ENCODE measurements at regions not wholly inside any gene's neighbourhood (a gene's known extent, or its start where the extent isn't known, plus 50 kb on each side); places are given as distances from the start of the nearest gene placed in this dataset.
"Not testable (repeated sequence)": the region's sequence is repeated elsewhere in the genome, so short reads cannot be mapped to it uniquely, and the experiment has no call there.

DNA sequence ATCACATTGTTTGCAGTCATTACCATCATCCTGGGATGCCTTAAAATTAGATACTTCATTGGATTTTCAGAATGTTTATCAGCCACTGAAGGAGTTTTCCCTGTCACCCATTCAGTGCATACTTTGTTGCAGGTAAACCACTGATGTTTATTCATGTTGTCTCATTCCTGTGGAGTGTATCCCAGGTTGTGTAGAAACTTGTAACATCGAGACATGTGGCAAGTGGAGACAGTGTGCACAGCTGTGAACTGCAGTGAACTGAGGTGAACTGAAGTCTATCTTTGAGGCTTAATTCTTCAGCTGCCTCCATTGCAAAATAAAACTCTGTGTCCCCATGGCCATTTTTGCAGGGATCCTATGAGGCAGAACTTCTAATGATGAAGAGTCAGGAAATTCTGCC lies 2911.4 kb downstream of the RPIA start:
- DNase-seq; H3K27ac ChIP-seq (ENCODE audit: insufficient read depth, low read length, poor library complexity, severe bottlenecking); H3K4me3 ChIP-seq (ENCODE audit: insufficient read depth, low read depth, low read length, poor library complexity, severe bottlenecking); H3K4me1 ChIP-seq (ENCODE audit: control insufficient read depth, insufficient read depth, low read length, poor library complexity, severe bottlenecking); H3K27me3 ChIP-seq (replicated peaks; ENCODE audit: control insufficient read depth, insufficient read depth, low read length, poor library complexity, severe bottlenecking); H3K36me3 ChIP-seq (ENCODE audit: control insufficient read depth, insufficient read depth, low read length); H3K9me3 ChIP-seq (ENCODE audit: control insufficient read depth, low read length): not testable (repeated sequence)

DNA sequence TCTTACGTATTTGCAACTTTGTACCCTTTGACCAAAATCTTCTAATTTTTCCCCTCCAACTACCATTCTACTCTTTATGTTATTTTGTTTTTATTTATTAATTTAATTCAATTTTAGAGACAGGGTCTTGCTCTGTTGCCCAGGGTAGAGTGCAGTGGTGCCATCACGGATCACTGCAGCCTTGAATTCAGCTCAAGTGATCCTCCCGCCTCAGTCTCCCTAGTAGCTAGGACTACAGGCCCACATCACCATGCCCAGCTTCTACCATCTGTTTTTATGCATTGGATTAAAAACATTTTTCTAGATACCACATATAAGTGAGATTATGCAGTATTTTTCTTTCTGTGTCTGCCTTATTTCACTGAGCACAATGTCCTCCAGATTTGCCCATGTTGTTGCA lies 2912.5 kb downstream of the RPIA start:
- H3K36me3 ChIP-seq (ENCODE audit: control insufficient read depth, insufficient read depth, low read length); H3K27me3 ChIP-seq (replicated peaks; ENCODE audit: control insufficient read depth, insufficient read depth, low read length, poor library complexity, severe bottlenecking); DNase-seq; H3K4me1 ChIP-seq (ENCODE audit: control insufficient read depth, insufficient read depth, low read length, poor library complexity, severe bottlenecking); H3K9me3 ChIP-seq (ENCODE audit: control insufficient read depth, low read length); H3K4me3 ChIP-seq (ENCODE audit: insufficient read depth, low read depth, low read length, poor library complexity, severe bottlenecking); H3K27ac ChIP-seq (ENCODE audit: insufficient read depth, low read length, poor library complexity, severe bottlenecking): not testable (repeated sequence)

DNA sequence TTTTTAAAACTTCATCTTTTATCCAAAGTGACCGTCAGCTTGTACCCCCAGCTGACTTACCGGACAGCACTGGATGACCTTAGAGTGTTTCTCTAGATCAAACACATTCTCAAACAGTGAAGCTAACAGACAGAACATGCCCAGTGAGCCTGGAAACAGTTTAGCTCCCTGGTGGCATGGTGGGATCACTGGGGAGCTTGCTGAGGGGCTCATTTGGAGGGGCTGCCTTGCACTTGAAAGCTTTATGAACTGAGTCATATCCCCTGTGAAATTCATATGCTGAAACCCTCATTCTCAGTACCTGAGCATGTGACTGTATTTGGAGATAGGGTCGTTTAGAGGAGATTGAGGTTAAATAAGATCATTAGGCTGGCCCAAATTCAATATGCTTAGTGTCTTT lies 2913.2 kb downstream of the RPIA start:
- H3K27ac ChIP-seq (ENCODE audit: insufficient read depth, low read length, poor library complexity, severe bottlenecking); DNase-seq; H3K36me3 ChIP-seq (ENCODE audit: control insufficient read depth, insufficient read depth, low read length); H3K4me1 ChIP-seq (ENCODE audit: control insufficient read depth, insufficient read depth, low read length, poor library complexity, severe bottlenecking); H3K27me3 ChIP-seq (replicated peaks; ENCODE audit: control insufficient read depth, insufficient read depth, low read length, poor library complexity, severe bottlenecking); H3K9me3 ChIP-seq (ENCODE audit: control insufficient read depth, low read length); H3K4me3 ChIP-seq (ENCODE audit: insufficient read depth, low read depth, low read length, poor library complexity, severe bottlenecking): not testable (repeated sequence)

DNA sequence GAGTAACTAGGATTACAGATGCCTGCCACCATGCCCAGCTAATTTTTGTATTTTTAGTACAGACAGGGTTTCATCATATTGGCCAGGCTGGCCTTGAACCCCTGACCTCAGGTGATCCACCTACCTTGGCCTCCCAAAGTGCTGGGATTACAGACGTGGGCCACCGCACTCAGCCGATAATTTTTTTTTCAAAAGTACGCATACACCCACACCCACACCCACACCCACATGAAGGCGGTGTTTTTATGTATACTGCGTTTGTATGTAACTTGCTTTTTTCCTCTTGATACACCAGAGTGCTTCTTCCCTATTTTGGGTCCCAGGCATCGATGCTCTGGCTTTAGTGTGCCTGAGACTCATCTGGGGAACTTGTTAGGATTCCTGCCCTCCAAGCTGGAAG lies 2932.3 kb downstream of the RPIA start:
- H3K27ac ChIP-seq (ENCODE audit: insufficient read depth, low read length, poor library complexity, severe bottlenecking); H3K4me1 ChIP-seq (ENCODE audit: control insufficient read depth, insufficient read depth, low read length, poor library complexity, severe bottlenecking); H3K4me3 ChIP-seq (ENCODE audit: insufficient read depth, low read depth, low read length, poor library complexity, severe bottlenecking); DNase-seq; H3K27me3 ChIP-seq (replicated peaks; ENCODE audit: control insufficient read depth, insufficient read depth, low read length, poor library complexity, severe bottlenecking); H3K9me3 ChIP-seq (ENCODE audit: control insufficient read depth, low read length); H3K36me3 ChIP-seq (ENCODE audit: control insufficient read depth, insufficient read depth, low read length): not testable (repeated sequence)

DNA sequence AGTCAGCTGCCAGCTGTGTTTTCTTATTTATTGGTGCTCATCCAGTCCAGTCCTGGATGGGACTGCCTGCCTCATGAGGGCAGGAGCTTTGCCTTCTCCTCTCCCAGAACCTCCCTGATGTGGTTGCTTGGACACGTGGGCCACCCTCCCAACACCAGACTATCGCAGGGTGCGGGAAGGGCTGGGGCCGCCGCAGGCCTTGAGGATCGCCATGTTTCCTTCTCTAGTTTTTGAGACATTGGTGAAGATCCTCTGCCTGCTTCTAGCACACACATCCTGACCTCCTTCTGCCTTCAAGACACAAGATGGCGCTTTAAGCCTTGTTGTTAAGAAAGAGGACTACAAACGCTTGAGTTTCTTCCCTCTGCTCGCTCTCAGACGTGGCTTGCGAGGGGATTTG lies 2937.0 kb downstream of the RPIA start:
- not testable (repeated sequence) for H3K9me3 ChIP-seq (ENCODE audit: control insufficient read depth, low read length); H3K4me3 ChIP-seq (ENCODE audit: insufficient read depth, low read depth, low read length, poor library complexity, severe bottlenecking); H3K36me3 ChIP-seq (ENCODE audit: control insufficient read depth, insufficient read depth, low read length); H3K4me1 ChIP-seq (ENCODE audit: control insufficient read depth, insufficient read depth, low read length, poor library complexity, severe bottlenecking); H3K27ac ChIP-seq (ENCODE audit: insufficient read depth, low read length, poor library complexity, severe bottlenecking); DNase-seq; H3K27me3 ChIP-seq (replicated peaks; ENCODE audit: control insufficient read depth, insufficient read depth, low read length, poor library complexity, severe bottlenecking)

DNA sequence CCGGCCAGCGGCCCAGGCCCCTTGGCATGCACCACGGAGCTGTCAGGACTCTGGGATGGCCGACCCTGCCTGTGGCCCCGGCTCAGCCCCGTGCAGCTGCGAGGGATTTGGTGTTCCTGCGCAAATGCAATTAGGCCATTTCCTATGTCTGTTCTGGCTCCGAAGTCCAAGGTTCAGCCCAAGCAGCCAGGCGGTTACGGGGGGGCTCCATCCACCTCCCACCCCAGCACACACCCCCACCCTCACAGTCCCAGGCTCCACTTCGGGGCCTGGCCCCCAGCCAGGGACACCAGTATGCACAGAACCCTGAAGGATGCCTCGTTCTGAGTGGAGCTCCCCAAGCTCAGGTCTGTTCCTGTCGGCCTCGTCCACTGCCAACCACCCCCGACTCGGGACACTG lies 2965.7 kb downstream of the RPIA start:
- not testable (repeated sequence) for H3K27ac ChIP-seq (ENCODE audit: insufficient read depth, low read length, poor library complexity, severe bottlenecking); H3K4me3 ChIP-seq (ENCODE audit: insufficient read depth, low read depth, low read length, poor library complexity, severe bottlenecking); H3K9me3 ChIP-seq (ENCODE audit: control insufficient read depth, low read length); DNase-seq; H3K36me3 ChIP-seq (ENCODE audit: control insufficient read depth, insufficient read depth, low read length); H3K4me1 ChIP-seq (ENCODE audit: control insufficient read depth, insufficient read depth, low read length, poor library complexity, severe bottlenecking); H3K27me3 ChIP-seq (replicated peaks; ENCODE audit: control insufficient read depth, insufficient read depth, low read length, poor library complexity, severe bottlenecking)

DNA sequence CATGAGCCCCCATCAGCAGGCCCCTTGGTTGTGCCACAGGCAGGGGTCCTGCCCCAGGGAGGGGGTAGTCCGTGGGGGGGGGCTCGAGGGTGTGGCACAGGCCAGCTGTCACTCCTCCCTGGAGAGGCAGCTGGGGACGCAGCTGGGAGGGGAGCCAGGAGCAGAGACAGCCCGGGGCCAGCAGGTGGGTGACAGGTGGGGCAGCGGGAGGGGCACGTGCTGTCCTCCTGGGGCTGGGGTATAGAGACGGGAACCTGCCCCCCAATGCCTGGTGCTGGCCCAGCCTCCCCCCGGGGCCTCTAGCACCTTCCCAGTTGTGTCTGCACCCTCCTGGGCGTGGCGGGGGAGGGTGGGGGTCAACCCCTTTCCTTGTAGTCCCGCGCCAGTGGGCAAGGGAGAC lies 2966.9 kb downstream of the RPIA start:
- H3K4me3 ChIP-seq (ENCODE audit: insufficient read depth, low read depth, low read length, poor library complexity, severe bottlenecking); H3K4me1 ChIP-seq (ENCODE audit: control insufficient read depth, insufficient read depth, low read length, poor library complexity, severe bottlenecking); H3K36me3 ChIP-seq (ENCODE audit: control insufficient read depth, insufficient read depth, low read length); H3K9me3 ChIP-seq (ENCODE audit: control insufficient read depth, low read length); H3K27ac ChIP-seq (ENCODE audit: insufficient read depth, low read length, poor library complexity, severe bottlenecking); H3K27me3 ChIP-seq (replicated peaks; ENCODE audit: control insufficient read depth, insufficient read depth, low read length, poor library complexity, severe bottlenecking); DNase-seq: not testable (repeated sequence)

DNA sequence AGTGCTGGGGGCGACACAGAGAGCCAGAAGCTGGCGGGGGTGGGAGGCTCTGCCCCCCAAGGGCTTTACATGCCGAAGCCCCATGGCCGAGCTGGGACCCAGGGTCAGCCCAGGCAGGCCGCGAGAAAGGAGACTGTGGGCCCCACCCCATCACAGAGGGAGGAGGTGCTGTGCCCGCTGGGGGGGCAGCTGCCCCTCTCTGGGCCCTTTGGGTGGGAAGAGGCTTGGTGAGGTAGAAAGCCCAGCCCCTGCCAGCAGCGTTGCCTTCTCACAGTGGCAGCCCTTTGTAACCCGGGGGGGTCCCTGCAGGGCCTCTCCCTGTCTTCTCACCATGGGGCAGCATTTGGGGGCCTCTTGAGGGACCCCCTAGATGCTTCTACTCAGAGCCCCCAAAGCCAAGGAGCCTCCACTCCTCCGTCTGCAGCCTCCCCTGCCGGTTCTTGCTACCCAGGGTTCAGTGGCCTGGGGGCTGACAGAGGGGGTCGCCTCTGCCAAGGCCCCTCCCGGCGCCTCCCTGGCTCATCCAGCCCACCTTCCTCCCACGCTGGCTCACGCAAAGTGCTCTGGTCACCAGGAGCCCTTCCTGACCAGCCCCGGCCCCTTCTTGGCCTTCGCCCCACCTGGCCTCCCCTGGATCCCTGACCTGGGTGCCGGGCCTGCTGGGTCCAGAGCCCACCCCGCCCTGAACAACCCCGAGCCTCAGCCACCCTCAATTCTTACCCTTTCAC lies 2967.9 kb downstream of the RPIA start:
- H3K9me3 ChIP-seq (ENCODE audit: control insufficient read depth, low read length); H3K36me3 ChIP-seq (ENCODE audit: control insufficient read depth, insufficient read depth, low read length); H3K4me3 ChIP-seq (ENCODE audit: insufficient read depth, low read depth, low read length, poor library complexity, severe bottlenecking); H3K27me3 ChIP-seq (replicated peaks; ENCODE audit: control insufficient read depth, insufficient read depth, low read length, poor library complexity, severe bottlenecking); H3K4me1 ChIP-seq (ENCODE audit: control insufficient read depth, insufficient read depth, low read length, poor library complexity, severe bottlenecking); DNase-seq; H3K27ac ChIP-seq (ENCODE audit: insufficient read depth, low read length, poor library complexity, severe bottlenecking): not testable (repeated sequence)

DNA sequence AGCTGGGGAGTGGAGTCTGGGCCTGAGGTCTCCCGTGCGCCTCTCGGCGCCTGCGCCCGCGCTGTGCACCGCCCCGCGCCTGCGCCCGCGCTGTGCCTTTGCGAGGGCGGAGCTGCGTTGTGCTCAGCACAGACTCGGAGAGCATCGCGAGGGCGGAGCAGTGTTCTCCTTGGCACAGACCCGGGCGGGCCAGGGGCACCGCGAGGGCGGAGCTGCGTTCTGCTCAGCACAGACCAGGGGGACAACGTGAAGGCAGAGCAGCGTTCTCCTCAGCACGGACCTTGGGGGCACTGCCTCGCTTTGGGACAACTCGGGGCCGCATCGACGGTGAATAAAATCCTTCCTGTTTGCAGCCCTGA lies 2968.4 kb downstream of the RPIA start:
- H3K27me3 ChIP-seq (replicated peaks; ENCODE audit: control insufficient read depth, insufficient read depth, low read length, poor library complexity, severe bottlenecking); H3K4me1 ChIP-seq (ENCODE audit: control insufficient read depth, insufficient read depth, low read length, poor library complexity, severe bottlenecking); H3K27ac ChIP-seq (ENCODE audit: insufficient read depth, low read length, poor library complexity, severe bottlenecking); DNase-seq; H3K36me3 ChIP-seq (ENCODE audit: control insufficient read depth, insufficient read depth, low read length); H3K4me3 ChIP-seq (ENCODE audit: insufficient read depth, low read depth, low read length, poor library complexity, severe bottlenecking); H3K9me3 ChIP-seq (ENCODE audit: control insufficient read depth, low read length): not testable (repeated sequence)

DNA sequence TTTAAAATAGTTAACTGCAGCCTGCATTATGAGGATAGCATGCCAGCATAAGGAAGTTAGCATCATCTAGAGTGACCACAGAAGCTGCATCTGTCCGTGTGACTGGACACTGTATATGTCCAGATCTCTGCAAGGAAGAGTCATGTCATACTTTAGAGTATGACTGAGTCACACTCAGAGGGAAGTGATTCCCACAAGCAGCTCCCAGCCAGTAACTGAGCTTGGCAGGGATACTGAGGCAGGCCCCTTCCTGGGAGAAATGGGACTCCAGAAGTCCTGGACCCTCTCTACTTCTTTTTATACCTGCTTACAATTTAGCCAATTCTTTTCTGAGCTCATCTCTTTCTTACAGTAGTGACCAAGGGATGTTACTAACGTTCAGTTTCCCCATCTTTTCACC lies 2975.9 kb downstream of the RPIA start:
- not testable (repeated sequence) for DNase-seq

DNA sequence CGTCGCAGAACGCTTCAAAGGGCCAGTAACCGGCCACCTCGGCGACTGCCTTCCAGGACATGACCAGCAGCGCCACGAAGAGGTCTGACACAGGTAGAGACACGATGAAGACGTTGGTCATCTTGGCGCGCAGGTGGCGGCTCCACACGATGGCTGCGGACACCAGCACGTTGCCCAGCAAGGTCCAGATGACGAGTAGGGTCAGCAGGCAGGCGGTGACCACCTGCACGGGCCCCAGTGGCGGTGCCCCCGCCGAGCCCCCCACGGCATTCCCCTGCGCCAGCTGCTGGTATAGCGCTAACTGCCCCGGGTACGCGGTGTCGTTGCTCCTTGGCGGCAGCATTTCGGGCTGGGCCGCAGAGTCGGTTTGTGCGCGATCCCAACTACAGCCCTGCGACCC lies 2994.1 kb downstream of the RPIA start:
- H3K4me3 ChIP-seq (ENCODE audit: insufficient read depth, low read depth, low read length, poor library complexity, severe bottlenecking); H3K27ac ChIP-seq (ENCODE audit: insufficient read depth, low read length, poor library complexity, severe bottlenecking); DNase-seq; H3K4me1 ChIP-seq (ENCODE audit: control insufficient read depth, insufficient read depth, low read length, poor library complexity, severe bottlenecking); H3K27me3 ChIP-seq (replicated peaks; ENCODE audit: control insufficient read depth, insufficient read depth, low read length, poor library complexity, severe bottlenecking); H3K9me3 ChIP-seq (ENCODE audit: control insufficient read depth, low read length); H3K36me3 ChIP-seq (ENCODE audit: control insufficient read depth, insufficient read depth, low read length): not testable (repeated sequence)

More for the DNA sequence above, 2975.9 kb downstream of the RPIA start:
- not testable (repeated sequence) for H3K27ac ChIP-seq (ENCODE audit: insufficient read depth, low read length, poor library complexity, severe bottlenecking); H3K9me3 ChIP-seq (ENCODE audit: control insufficient read depth, low read length); H3K4me1 ChIP-seq (ENCODE audit: control insufficient read depth, insufficient read depth, low read length, poor library complexity, severe bottlenecking); H3K27me3 ChIP-seq (replicated peaks; ENCODE audit: control insufficient read depth, insufficient read depth, low read length, poor library complexity, severe bottlenecking); H3K4me3 ChIP-seq (ENCODE audit: insufficient read depth, low read depth, low read length, poor library complexity, severe bottlenecking); H3K36me3 ChIP-seq (ENCODE audit: control insufficient read depth, insufficient read depth, low read length)

All from effector memory CD4-positive, alpha-beta T cell (primary cell).